ENCODE measurements at regions not wholly inside any gene's neighbourhood (a gene's known extent, or its start where the extent isn't known, plus 50 kb on each side); places are given as distances from the start of the nearest gene placed in this dataset.
"Not testable (repeated sequence)": the region's sequence is repeated elsewhere in the genome, so short reads cannot be mapped to it uniquely, and the experiment has no call there.

- DNase-seq, result no peak
These were observed 485.1 kb upstream of the TENM3 start for GRCh38 chr4:181757910-181758660.

- no peak for DNase-seq
These were observed 482.6 kb upstream of the TENM3 start for GRCh38 chr4:181760560-181760959.

GRCh38 chr4:181761156-181761555 lies 482.0 kb upstream of the TENM3 start:
- peak; percentile 63 for DNase-seq

GRCh38 chr4:181766061-181766548 lies 477.1 kb upstream of the TENM3 start:
- DNase-seq, result peak; percentile 4

GRCh38 chr4:181770971-181771370 lies 472.2 kb upstream of the TENM3 start:
- no peak for DNase-seq

- no peak for DNase-seq
These were observed 467.9 kb upstream of the TENM3 start for GRCh38 chr4:181775298-181775697.

- no peak for DNase-seq
These were observed 466.7 kb upstream of the TENM3 start for GRCh38 chr4:181776264-181777054.

- DNase-seq, result no peak
These were observed 465.7 kb upstream of the TENM3 start for GRCh38 chr4:181777518-181777917.

- DNase-seq, result no peak
These were observed 458.3 kb upstream of the TENM3 start for GRCh38 chr4:181784881-181785280.

- DNase-seq, result no peak
These were observed 450.6 kb upstream of the TENM3 start for GRCh38 chr4:181792641-181793040.

- no peak for DNase-seq
These were observed 450.1 kb upstream of the TENM3 start for GRCh38 chr4:181793096-181793495.

GRCh38 chr4:181796502-181796901 lies 446.7 kb upstream of the TENM3 start:
- DNase-seq, result no peak

- no peak for DNase-seq
These were observed 444.7 kb upstream of the TENM3 start for GRCh38 chr4:181798536-181798935.

GRCh38 chr4:181799561-181800069 lies 443.6 kb upstream of the TENM3 start:
- no peak for DNase-seq

GRCh38 chr4:181802207-181802606 lies 441.0 kb upstream of the TENM3 start:
- no peak for DNase-seq

- DNase-seq, result peak; percentile 25
These were observed 435.4 kb upstream of the TENM3 start for GRCh38 chr4:181807771-181808170.

- no peak for DNase-seq
These were observed 432.5 kb upstream of the TENM3 start for GRCh38 chr4:181810711-181811110.

- DNase-seq, result not testable (repeated sequence)
These were observed 431.7 kb upstream of the TENM3 start for GRCh38 chr4:181811550-181811949.

- DNase-seq, result peak; percentile 42
These were observed 423.3 kb upstream of the TENM3 start for GRCh38 chr4:181819946-181820345.

- DNase-seq, result no peak
These were observed 422.6 kb upstream of the TENM3 start for GRCh38 chr4:181820553-181820952.

GRCh38 chr4:181821039-181822004 lies 421.9 kb upstream of the TENM3 start:
- DNase-seq, result peak; percentile 49

- peak; percentile 16 for DNase-seq
These were observed 421.2 kb upstream of the TENM3 start for GRCh38 chr4:181822005-181822375.

- no peak for DNase-seq
These were observed 420.0 kb upstream of the TENM3 start for GRCh38 chr4:181823183-181823582.
